KBM-7 (cell line): ENCODE measurements at regions not wholly inside any gene's neighbourhood (a gene's known extent, or its start where the extent isn't known, plus 50 kb on each side); places are given as distances from the start of the nearest gene placed in this dataset.

Experiments used
- DNase-seq: peaks from one replicate; pipeline ENCODE4 v3.0.0-alpha.2; 2015
- in situ Hi-C: fragments of 300-500 bp; cut with MboI; formaldehyde crosslinking; loops from 2 replicates; pipeline ENCODE4 v1.14.3; 2020; ENCODE audit warnings: low sequenced_read_pairs, low pct_unique_long_range_greater_than_20kb, mixed read lengths

DNA sequence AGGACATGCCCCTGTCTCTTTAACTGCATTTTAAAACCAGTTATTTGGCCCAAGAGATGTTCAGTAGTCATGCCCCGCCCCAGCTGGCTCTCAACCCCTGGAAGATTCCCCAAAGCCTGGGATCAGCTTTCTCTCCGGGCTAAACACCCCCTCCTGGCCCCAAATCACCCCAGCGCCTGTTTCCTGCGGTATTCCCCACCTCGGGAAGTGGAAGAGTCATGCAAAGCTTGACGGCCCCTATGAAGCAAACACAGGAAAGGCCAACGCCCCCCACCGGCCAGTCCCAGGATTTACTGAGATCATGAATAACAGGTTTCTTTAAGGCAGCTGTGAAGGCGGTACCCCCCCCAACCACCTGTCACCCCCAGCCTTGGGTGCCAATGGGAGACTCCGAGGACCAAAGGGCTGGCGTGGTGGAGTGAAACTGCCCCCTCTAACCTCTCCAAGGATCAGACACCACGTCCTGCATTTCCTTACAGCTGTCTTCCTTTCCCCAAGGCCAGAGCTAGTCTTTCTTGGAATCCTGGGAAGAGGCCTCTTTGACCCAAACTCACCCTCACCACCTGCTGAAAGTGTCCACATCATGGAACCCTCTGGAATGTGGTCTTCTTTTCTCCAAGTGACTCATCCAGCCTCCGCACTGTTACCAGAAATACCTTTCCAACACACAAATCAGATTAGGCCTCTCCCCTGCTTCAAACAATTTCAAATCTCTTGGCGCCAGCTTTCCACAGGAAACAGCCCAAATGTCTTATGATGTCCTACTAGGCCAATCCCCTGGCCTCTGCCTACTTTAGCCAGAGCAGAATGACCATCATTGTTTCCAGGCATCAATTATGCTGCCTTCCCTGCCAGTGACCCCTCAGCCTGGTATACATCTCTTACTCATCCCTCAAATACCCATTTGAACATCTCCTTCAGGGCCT lies 301.5 kb downstream of the ZEB1 start:
- in situ Hi-C loops, result no loop called here
- peak; percentile 15 for DNase-seq

DNA sequence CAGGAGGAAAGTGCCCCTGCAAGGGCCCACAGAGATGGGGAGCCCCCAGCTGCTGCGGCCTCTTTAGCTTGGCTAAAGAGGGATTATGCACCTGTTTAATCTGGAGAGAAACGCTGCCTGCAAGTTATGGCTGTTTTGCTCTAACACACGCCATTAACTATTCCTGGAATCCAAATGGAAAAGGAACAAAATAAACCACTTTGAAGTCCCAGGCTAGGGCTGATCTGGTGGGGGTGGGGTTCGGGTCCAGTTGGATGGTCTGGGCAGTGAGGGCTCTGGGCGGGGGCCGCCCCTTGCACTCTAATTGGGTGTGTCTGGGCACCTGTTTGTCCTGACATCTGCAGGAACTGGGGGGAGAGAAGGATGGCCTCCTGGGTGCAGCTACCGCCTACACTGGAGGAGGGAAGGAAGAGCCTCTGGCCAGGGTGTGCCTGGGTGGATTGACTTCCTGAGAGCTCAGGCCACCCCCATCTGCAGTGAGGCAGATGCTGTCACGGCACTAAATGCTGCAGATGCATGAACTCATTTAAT lies 300.6 kb downstream of the ZEB1 start:
- no peak for DNase-seq
- in situ Hi-C loops, result no loop called here

DNA sequence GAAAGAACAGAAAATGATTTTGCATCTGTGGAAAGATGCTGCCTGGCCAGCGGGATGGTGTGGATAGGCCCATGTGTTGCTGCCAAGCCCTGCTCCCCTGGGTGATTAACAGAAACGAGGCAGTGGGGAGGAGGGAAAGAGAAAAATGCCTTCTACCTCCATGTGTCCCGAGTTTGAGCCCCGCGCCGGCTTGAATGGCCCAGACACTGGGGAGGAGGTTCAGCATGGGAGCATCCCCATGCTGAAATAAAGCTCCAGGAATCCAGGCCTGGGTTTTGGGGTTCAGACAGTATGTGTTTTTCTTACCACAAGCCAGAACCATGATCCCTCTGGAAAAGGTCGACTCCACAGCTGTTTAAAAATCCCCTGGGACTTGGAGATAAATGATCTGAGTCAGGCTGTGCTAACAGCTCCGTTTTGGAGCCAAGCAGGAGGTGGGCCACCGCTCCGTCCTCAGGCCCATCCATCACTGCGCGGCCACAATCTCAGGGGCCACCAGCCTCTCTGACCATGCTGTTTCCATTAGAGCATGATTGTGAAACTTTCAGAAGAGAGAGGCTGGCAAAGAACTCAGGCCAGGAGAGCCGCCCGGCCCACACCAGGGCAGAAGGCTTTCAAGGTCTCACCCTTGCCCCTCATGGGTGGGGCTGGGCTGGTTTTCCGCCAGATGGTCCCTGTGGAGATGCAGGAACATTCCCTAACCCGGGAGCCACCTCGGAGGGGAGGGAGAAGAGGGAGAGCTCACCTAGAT lies 299.7 kb downstream of the ZEB1 start:
- in situ Hi-C loops, result no loop called here
- no peak for DNase-seq

DNA sequence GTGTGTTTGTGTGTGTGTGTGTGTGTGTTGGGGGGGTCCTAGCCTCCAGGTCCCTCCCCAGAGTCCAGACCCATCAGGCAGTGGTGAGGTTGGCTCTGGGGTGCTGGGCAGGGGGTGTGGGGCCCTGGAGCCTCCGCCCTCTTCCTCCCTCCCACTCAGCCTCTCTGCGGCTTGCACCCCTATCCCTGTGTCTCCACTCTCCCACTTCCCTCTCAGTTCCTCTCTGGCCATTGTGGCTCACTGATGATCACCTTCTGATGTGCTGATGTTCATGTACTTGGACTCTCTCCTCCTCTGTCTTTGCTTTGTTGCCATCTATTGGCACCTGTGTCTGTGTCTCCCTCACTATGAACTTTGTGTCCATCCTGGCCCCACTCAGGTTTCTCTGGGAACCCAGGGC lies 298.7 kb downstream of the ZEB1 start:
- no peak for DNase-seq
- in situ Hi-C loops, result no loop called here

DNA sequence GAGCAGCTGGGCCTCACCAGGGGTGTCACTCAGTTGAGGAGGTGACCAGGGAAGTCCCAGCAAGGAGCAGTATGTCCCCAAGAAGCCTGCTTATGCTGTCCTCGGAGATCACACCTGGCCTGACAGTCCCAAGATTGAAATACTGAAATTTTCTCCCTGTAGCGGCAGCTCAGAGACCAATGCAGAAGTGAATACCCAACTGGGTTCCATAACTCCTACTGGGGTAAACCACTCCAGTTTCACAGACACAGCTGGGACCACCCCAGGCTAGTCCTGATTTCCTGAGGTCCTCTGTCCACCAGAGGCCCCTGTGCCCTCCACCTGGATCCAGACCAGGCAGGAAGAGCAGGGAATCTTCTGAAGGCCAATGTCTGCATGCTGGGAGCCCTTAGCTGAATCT lies 298.1 kb downstream of the ZEB1 start:
- in situ Hi-C loops, result no loop called here
- no peak for DNase-seq

DNA sequence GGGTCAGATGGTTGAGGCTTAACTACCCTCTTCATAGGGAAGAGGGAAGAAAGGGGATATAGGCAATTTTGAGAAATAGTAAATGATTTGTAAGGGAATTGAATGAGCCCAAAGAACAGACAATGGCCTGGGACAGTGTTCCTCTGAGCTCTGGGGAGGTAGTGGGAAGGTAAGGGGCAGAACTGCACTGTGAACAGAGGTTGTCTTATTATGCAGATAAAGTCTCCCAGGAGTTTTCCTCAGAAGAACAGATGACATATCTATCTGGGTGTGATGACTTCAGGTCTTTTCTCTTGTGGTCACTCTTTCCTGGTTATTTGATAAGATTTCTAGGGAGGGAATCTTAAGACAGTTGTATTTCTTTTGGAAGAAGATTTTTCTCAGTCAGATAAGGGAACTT lies 296.1 kb downstream of the ZEB1 start:
- in situ Hi-C loops, result no loop called here
- no peak for DNase-seq

DNA sequence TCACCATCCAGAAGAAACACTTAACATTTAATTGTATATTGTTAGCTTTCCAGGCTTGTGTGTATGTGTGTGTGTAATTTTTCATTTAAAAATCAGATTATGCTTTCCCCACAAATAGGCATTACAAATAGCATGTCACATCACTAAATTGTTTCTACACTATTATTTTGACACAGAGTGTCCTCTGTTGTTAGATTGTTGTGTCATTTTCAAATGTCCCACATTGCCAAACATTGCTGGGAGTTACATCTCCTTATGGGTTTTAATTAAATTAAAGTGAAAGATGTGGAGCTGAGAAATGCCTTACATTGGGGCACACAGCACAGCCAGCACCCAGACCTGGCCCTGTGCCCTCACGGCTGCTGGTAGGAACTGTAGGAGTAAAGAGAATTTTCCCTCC lies 295.6 kb downstream of the ZEB1 start:
- in situ Hi-C loops, result no loop called here
- no peak for DNase-seq

DNA sequence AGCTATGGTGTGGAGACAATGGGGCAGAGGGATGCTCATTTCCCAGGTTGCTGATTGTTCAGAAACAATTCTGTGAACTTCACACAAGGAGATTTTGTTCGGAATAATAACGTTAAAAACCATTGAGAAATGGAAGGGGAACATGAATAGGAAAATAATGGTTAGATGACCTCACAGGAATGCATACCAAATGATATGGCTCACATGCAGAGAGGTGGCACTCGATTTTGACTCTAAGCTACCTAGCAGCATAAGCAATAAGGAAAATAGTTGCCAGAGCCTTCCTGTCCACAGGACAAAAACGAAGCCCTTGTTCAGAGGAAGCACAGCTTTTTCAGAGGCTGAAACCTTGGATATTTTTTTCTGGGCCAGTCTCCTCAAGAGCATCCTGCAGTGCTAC lies 293.1 kb downstream of the ZEB1 start:
- in situ Hi-C loops, result no loop called here

DNA sequence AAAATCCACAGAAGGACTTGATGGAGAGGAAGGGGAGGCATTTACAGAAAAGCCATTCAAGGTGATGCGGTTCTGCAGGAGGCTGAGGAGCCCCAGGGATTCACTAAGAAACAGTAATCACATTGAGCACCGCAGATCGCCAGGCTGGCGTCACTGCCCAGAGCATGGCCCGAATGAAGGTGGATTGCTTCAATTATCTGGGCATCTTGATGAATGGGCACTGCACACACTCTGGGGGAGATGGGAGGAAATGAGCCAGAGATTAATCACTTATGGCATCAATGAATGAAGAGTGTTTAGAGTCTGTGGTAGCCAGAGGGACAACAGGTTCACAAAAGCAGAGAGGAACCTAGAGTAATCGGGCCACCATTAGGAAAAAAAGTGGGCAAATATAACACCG lies 292.1 kb downstream of the ZEB1 start:
- DNase-seq, result no peak
- in situ Hi-C loops, result no loop called here

More for the DNA sequence above, 293.1 kb downstream of the ZEB1 start:
- no peak for DNase-seq

DNA sequence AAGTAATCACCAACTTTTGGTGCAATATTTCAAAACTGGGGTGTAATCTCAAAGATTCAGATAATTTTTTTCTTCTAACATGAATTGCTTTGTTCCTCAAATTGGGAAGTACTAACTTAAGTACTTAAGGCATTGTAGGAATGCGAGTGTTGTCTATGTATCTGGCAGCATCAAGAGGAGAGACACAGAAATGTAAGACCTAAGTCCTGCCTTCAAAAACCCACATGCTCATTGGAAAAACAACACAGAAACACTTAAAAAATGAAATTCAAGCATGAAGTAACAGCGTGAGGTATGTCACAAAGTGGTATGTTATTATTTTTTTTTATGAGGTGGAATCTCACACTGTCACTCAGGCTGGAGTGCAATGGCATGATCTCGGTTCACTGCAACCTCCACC lies 288.5 kb downstream of the ZEB1 start:
- DNase-seq, result no peak

DNA sequence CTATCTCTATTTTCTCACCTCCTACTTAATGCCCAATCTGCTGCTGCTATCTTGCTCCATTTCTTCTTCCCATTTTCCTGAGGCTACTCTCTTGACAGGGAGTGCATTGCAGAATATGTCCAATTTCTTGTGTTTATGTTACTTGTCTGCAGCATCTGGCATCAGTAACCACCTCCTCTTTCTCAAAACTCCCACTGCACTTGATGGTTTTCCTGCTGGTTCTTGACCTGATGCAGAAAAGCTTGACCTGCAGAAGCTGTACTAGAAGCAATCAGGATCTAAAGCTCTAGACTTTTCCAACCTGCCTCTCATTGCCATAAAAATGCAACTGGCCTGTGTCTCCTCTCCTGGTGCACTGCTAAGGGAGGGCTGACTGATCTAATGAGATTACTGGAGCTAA lies 287.8 kb downstream of the ZEB1 start:
- in situ Hi-C loops, result no loop called here
- DNase-seq, result no peak

More for the DNA sequence above, 288.5 kb downstream of the ZEB1 start:
- in situ Hi-C loops, result no loop called here

DNA sequence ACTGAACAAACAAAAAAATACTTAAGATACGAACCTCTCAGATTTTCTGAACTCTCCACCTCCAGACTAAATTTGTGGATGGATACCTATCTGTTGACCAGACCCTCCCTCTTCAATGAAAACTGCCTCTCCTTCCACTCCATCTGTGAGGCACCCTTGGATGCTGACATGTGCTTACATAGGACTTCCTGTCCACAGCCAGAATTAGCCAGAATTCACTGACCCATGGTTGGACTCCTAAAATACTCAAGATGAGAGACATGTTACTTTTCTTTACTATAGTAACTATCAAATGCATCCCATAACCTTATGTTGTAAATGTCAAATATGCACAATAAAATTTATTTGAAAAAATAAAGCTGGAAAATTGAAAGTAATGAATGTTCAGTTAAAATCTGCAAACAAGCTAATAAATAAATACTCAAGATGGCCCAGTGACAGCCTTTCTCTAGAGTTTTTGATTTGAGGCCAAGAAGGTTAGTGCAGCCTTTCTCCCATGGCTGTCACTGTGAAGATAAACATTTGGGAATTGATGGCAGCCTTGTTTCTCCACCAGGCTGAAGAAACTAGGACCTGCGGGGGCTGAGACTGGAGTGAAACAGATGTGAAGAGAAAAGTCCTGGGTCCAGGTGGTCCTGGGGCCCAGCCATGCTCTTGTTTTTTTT lies 287.0 kb downstream of the ZEB1 start:
- DNase-seq, result no peak
- in situ Hi-C loops, result no loop called here

DNA sequence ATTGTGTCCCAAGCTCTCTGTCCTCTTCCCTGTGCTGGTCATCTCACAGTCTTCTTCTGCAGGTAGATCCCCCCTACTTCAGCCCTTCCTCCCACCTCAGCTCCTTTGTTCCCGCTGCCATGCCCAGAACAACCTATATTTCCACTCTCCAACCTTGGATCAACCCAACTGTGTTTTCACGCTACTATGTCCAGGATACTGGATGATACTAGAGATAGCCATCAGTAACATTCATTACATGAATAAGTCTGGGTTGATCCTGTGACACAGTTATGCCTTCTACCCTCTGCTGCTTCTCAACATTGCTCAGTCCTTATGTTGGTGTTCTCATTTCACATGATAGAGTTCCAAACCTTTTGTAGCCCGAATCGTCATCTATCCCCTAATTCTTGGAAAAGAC lies 286.4 kb downstream of the ZEB1 start:
- DNase-seq, result no peak
- in situ Hi-C loops, result no loop called here

DNA sequence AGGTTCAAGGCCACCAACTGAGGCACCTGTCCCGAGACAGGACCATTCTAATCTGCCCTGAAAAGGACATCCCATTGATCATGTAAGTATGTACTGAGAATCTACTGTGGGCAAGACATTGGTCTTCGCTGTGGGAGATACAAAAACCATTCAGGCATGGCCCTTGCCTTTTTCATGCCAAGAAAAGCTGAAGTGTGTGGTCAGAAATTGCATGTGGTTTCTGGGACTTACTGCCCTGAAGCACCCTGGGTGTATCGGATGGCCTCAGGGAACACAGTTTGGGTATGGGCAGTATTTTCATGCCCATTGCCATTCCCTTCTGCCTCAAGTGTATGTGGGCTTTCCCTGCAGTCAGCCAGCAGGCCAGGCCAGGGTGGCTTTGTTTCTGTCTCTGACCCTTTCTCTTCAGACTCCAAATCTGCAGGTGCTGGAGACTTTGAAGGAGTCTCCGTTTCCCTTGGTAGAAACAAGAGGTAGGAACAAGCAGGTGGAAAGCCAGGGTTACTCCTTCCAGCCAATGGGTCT lies 285.7 kb downstream of the ZEB1 start:
- no peak for DNase-seq
- in situ Hi-C loops, result no loop called here

DNA sequence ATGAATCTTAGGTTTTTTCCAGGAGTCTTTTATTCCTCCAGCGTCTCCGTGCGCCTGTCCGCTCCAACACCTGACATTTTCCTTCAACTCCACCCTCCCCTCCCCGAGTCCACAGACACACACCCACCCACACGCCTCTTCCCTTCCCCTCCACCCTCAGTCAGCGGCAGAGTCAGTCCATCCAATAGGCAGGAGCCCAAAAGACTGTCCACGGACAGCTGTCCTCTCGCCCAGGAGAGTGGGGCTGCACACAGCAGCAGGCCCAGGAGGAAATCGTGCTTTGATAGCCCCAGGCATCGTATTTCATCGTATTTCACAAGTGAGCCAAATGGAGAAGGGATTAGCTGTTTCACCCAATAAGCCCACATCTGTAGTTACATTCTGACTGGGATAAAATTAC lies 285.1 kb downstream of the ZEB1 start:
- DNase-seq, result no peak
- in situ Hi-C loops, result no loop called here

DNA sequence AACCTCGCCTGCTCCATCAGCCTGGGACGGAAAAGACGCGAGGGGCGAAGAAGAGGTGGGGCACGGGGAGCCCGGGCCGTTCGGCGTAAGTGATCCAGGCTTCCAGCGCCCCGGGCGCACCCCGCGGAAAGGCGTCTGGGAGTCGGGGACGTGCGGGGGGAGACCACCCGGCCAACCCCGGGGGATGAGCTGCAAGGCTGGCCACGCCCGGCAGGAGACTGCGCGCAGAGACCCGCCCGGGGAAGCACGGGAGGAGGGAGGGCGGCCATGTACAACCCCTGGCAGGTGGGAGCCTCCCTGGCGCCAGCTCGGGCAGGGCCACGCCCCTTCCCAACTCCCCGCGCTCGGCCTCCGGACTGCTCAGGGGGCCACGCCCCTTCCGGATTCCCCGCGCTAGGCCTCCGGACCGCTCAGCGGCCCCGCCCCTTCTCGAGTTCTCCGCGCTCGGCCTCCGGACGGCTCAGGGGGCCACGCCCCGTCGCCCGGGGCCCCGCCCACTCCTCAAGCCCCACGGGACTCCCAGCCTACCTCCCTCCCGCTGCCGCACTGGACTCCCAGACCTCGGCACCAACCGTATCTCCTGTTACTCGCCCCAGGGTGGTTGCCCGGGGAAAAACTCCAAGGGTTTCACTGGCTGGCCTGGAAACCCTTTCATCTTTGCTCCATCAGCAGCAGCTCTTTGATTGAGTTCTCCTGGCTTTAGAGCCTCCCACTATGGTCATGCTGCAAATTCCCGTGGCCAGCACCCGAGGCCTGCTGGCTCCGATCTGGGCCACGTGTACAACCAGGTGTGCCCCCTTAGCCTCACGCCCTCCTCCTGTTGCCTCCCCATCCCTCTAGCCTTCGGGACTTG lies 284.4 kb downstream of the ZEB1 start:
- DNase-seq, result peak; percentile 93
- in situ Hi-C loops, result no loop called here

DNA sequence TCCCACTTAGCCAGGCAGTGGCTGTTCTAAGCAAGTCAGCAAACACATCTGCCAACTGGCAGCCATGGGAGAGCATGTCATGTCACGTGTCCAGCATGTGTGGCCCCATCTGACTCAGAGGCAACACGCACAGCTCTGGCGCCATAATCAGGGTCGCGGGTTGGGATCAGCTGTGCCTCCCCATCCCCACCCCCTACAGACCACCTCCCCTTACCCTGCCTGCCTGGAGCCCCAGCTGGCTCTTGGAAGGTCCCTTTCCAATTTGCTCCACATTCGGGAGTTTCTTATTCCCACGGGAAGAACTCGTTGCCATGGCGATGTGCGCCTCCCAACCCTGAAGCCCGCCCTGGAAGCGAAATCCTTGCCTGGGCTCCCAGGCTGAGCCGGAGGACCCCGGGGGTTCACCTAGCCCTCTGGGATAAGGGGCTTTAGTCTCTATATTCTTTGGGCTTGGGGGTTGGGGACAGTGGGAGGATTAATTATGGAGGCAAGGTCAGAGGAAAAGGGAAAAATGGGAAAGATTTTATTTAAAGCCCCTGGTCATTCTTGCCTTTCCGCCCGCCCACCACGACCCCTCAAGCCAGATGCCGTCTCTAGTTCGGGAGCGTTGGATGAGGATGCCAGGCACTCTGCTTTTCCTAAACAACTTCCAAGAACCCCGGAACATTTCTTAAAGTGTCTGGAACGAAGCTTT lies 283.7 kb downstream of the ZEB1 start:
- DNase-seq, result no peak
- in situ Hi-C loops, result no loop called here

DNA sequence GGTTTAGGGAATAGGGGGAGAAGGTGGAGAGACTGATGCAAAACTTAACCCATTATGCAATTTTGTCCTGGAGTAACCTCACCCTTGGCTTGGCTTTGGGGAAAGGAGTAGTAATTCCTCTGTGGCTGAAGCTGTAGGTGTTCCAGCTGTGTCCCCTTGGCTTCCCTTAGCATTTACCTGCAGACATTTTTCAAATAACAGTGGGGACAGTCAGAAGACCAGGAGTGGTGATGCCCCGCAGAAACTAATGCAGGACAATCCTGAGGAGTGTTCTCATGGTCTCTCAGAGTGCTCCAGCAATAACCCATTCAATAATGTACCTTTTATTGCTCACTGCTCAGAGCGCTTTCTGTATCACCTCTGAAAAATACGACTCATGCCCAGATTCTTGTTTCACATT lies 282.1 kb downstream of the ZEB1 start:
- in situ Hi-C loops, result no loop called here
- DNase-seq, result no peak
